GM19240 (cell line): ENCODE measurements at regions not wholly inside any gene's neighbourhood (a gene's known extent, or its start where the extent isn't known, plus 50 kb on each side); places are given as distances from the start of the nearest gene placed in this dataset.
A peak's percentile ranks its signal among the peaks of the same experiment; 100 is the strongest.

Experiments used
- DNase-seq: peaks from one replicate; pipeline ENCODE4 v3.0.0; 2011; ENCODE audit warnings: low spot score; ENCODE audit not compliant: insufficient read length

GRCh38 chr4:138693526-138693925, 322.1 kb upstream of the NOCT start:
- DNase-seq, result no peak

GRCh38 chr4:138692411-138692810, 323.2 kb upstream of the NOCT start:
- DNase-seq, result no peak

- DNase-seq, result no peak
Observed at GRCh38 chr4:138689593-138689992, 326.0 kb upstream of the NOCT start.

- no peak for DNase-seq
Observed at GRCh38 chr4:138689187-138689586, 326.4 kb upstream of the NOCT start.

GRCh38 chr4:138688408-138689085, 327.0 kb upstream of the NOCT start:
- no peak for DNase-seq

GRCh38 chr4:138686106-138686835, 329.3 kb upstream of the NOCT start:
- no peak for DNase-seq

GRCh38 chr4:138685316-138685715, 330.3 kb upstream of the NOCT start:
- no peak for DNase-seq

- peak; percentile 40 for DNase-seq
Observed at GRCh38 chr4:138680989-138681604, 334.5 kb upstream of the NOCT start.

- no peak for DNase-seq
Observed at GRCh38 chr4:138680256-138680655, 335.3 kb upstream of the NOCT start.

- no peak for DNase-seq
Observed at GRCh38 chr4:138678985-138679746, 336.4 kb upstream of the NOCT start.

- DNase-seq, result no peak
Observed at GRCh38 chr4:138677748-138678147, 337.8 kb upstream of the NOCT start.

GRCh38 chr4:138677212-138677611, 338.4 kb upstream of the NOCT start:
- no peak for DNase-seq

GRCh38 chr4:138675685-138676084, 339.9 kb upstream of the NOCT start:
- DNase-seq, result no peak

GRCh38 chr4:138674209-138674608, 341.4 kb upstream of the NOCT start:
- no peak for DNase-seq

GRCh38 chr4:138673053-138673452, 342.5 kb upstream of the NOCT start:
- no peak for DNase-seq

- DNase-seq, result no peak
Observed at GRCh38 chr4:138672393-138672976, 343.1 kb upstream of the NOCT start.

- no peak for DNase-seq
Observed at GRCh38 chr4:138671606-138672084, 343.9 kb upstream of the NOCT start.

GRCh38 chr4:138671106-138671505, 344.5 kb upstream of the NOCT start:
- DNase-seq, result no peak

GRCh38 chr4:138670681-138671080, 344.9 kb upstream of the NOCT start:
- DNase-seq, result no peak

- no peak for DNase-seq
Observed at GRCh38 chr4:138669479-138670315, 345.9 kb upstream of the NOCT start.
